GM23338 (cell line): ENCODE measurements at regions not wholly inside any gene's neighbourhood (a gene's known extent, or its start where the extent isn't known, plus 50 kb on each side); places are given as distances from the start of the nearest gene placed in this dataset.

Source experiments
- ATAC-seq: fragments of 200-7000 bp; cut with Tn5 transposase; 3 replicates; pipeline ENCODE4 v1.9.1; 2020
- DNase-seq: peaks from one replicate; pipeline ENCODE4 v3.0.0-alpha.2; 2015; ENCODE audit warnings: low spot score
- H2AFZ ChIP-seq: fragments of 200-600 bp; sonication (generic); 2 replicates; pipeline ENCODE4 v1.8.0; 2016; ENCODE audit warnings: antibody characterized with exemption, mild to moderate bottlenecking, moderate library complexity
- H3F3A ChIP-seq: fragments of 200-600 bp; sonication (generic); replicated peaks from 2 replicates; pipeline ENCODE4 v1.8.0; 2017; ENCODE audit warnings: antibody characterized with exemption, mixed run types, low read depth
- H3K27ac ChIP-seq: fragments of 200-600 bp; sonication (generic); 2 replicates; pipeline ENCODE4 v1.6.1; 2016; ENCODE audit warnings: low read depth
- H3K27me3 ChIP-seq: fragments of 200-600 bp; sonication (generic); 2 replicates; pipeline ENCODE4 v1.8.0; 2016; ENCODE audit warnings: mild to moderate bottlenecking, mixed run types, moderate library complexity; ENCODE audit not compliant: insufficient read depth
- H3K36me3 ChIP-seq: fragments of 200-600 bp; sonication (generic); 2 replicates; pipeline ENCODE4 v1.8.0; 2016; ENCODE audit warnings: mild to moderate bottlenecking; ENCODE audit not compliant: insufficient read depth
- H3K4me1 ChIP-seq: fragments of 200-600 bp; sonication (generic); 2 replicates; pipeline ENCODE4 v1.8.0; 2016; ENCODE audit warnings: mild to moderate bottlenecking, moderate library complexity; ENCODE audit not compliant: insufficient read depth
- H3K4me2 ChIP-seq: fragments of 200-600 bp; sonication (generic); 2 replicates; pipeline ENCODE4 v1.7.1; 2017; ENCODE audit warnings: mixed run types
- H3K4me3 ChIP-seq: fragments of 200-600 bp; sonication (generic); 2 replicates; pipeline ENCODE4 v1.6.1; 2016; ENCODE audit warnings: mixed run types
- H3K79me2 ChIP-seq: fragments of 200-600 bp; sonication (generic); replicated peaks from 2 replicates; pipeline ENCODE4 v1.8.0; 2017; ENCODE audit warnings: mild to moderate bottlenecking; ENCODE audit not compliant: insufficient read depth
- H3K9me2 ChIP-seq: fragments of 200-600 bp; sonication (generic); 2 replicates; pipeline ENCODE4 v1.8.0; 2017; ENCODE audit not compliant: insufficient read depth
- H4K20me1 ChIP-seq: fragments of 200-600 bp; sonication (generic); replicated peaks from 2 replicates; pipeline ENCODE4 v1.8.0; 2017; ENCODE audit warnings: mild to moderate bottlenecking; ENCODE audit not compliant: insufficient read depth
- H3K27ac Mint-ChIP-seq: 2 replicates; pipeline ENCODE4 v1.8.0; 2020; ENCODE audit warnings: inconsistent platforms, mild to moderate bottlenecking, moderate library complexity, mixed read lengths
- H3K27me3 Mint-ChIP-seq: 3 replicates; pipeline ENCODE4 v1.8.0; 2022; ENCODE audit warnings: low read depth, mild to moderate bottlenecking, moderate library complexity, mixed read lengths, inconsistent platforms; ENCODE audit not compliant: insufficient read depth, poor library complexity
- H3K36me3 Mint-ChIP-seq: 3 replicates; pipeline ENCODE4 v1.8.0; 2021; ENCODE audit warnings: low read depth, mild to moderate bottlenecking, inconsistent platforms, moderate library complexity, mixed read lengths
- H3K4me1 Mint-ChIP-seq: 3 replicates; pipeline ENCODE4 v1.8.0; 2020; ENCODE audit warnings: mild to moderate bottlenecking, inconsistent platforms, mixed read lengths
- H3K4me3 Mint-ChIP-seq: 3 replicates; pipeline ENCODE4 v1.8.0; 2021; ENCODE audit warnings: moderate library complexity, mild to moderate bottlenecking, inconsistent platforms, mixed read lengths
- H3K9me3 Mint-ChIP-seq: 3 replicates; pipeline ENCODE4 v1.8.0; 2020; ENCODE audit warnings: moderate library complexity, mild to moderate bottlenecking, inconsistent platforms, mixed read lengths
- CREB1 ChIP-seq: fragments of 250-450 bp; sonication (Bioruptor Pico); IDR thresholded peaks from 2 replicates; pipeline ENCODE4 v1.5.0; 2020; ENCODE audit warnings: low read depth, mild to moderate bottlenecking, moderate library complexity
- ETS1 ChIP-seq: IDR thresholded peaks from 2 replicates; pipeline ENCODE4 v1.6.1; 2016; ENCODE audit warnings: antibody characterized with exemption
- EZH2 ChIP-seq: fragments of 200-600 bp; sonication (generic); IDR thresholded peaks from one replicate; pipeline ENCODE4 v1.8.0; 2017; ENCODE audit warnings: antibody characterized with exemption, mild to moderate bottlenecking, low read depth; ENCODE audit not compliant: unreplicated experiment
- EZH2phosphoT487 ChIP-seq: fragments of 200-600 bp; sonication (generic); IDR thresholded peaks from one replicate; pipeline ENCODE4 v1.8.1; 2018; ENCODE audit warnings: antibody characterized with exemption; ENCODE audit not compliant: unreplicated experiment
- JUNB ChIP-seq: IDR thresholded peaks from one replicate; pipeline ENCODE4 v1.6.1; 2016; ENCODE audit warnings: antibody characterized with exemption; ENCODE audit not compliant: unreplicated experiment
- NANOG ChIP-seq: IDR thresholded peaks from 2 replicates; pipeline ENCODE4 v1.6.1; 2016; ENCODE audit warnings: antibody characterized with exemption, borderline replicate concordance
- POLR2AphosphoS5 ChIP-seq: IDR thresholded peaks from 2 replicates; pipeline ENCODE4 v1.6.1; 2016; ENCODE audit warnings: antibody characterized with exemption, low read depth
- STAT1 ChIP-seq: IDR thresholded peaks from one replicate; pipeline ENCODE4 v1.6.1; 2016; ENCODE audit warnings: antibody characterized with exemption; ENCODE audit not compliant: unreplicated experiment
- ZNF462 ChIP-seq: fragments of 250-450 bp; sonication (Bioruptor Pico); IDR thresholded peaks from 2 replicates; pipeline ENCODE4 v1.5.0; 2020; ENCODE audit warnings: mild to moderate bottlenecking, moderate library complexity

- no peak for TF ChIP-seq ZNF462 (CRISPR knock-in tag)
Observed at GRCh38 chr18:78781601-78781960, 198.0 kb upstream of the SALL3 start (continued).

GRCh38 chr18:78782951-78783563 is 196.6 kb upstream of the SALL3 start:
- Mint-ChIP-seq H3K4me3 (no peak overlapping the region), H3K36me3 (peaks cover 27% of the 10 kb centered on the region), H3K27me3 (peaks cover 4% of the 10 kb centered on the region), H3K4me1 (no peaks in the 10 kb centered on the region), H3K27ac (no peak overlapping the region), H3K9me3 (peaks cover 81% of the 10 kb centered on the region)
- DNase-seq (no peak), ATAC-seq (no peak)
- Histone ChIP-seq H3K36me3 (no peaks in the 10 kb centered on the region), H3K4me2 (no peak overlapping the region), H2AFZ (no peak overlapping the region), H3K27ac (no peak overlapping the region), H3F3A (no peaks in the 10 kb centered on the region), H4K20me1 (no peaks in the 10 kb centered on the region), H3K27me3 (no peaks in the 10 kb centered on the region), H3K4me3 (no peak overlapping the region), H3K4me1 (no peaks in the 10 kb centered on the region), H3K79me2 (no peaks in the 10 kb centered on the region), H3K9me2 (no peaks in the 10 kb centered on the region)
- TF ChIP-seq JUNB (no peak), STAT1 (no peak), POLR2AphosphoS5 (no peak), ZNF462 (CRISPR knock-in tag) (no peak), ETS1 (no peak), CREB1 (CRISPR knock-in tag) (no peak), EZH2phosphoT487 (no peak), NANOG (no peak), EZH2 (no peak)
